Mononuclear cell (primary cell): ENCODE measurements at regions not wholly inside any gene's neighbourhood (a gene's known extent, or its start where the extent isn't known, plus 50 kb on each side); places are given as distances from the start of the nearest gene placed in this dataset.

Source experiments
- H3K27me3 ChIP-seq: 2 replicates; pipeline ENCODE4 v1.6.0; 2011; ENCODE audit warnings: low read length, control low read depth; ENCODE audit not compliant: insufficient read depth
- H3K4me1 ChIP-seq: 2 replicates; pipeline ENCODE4 v1.5.1; 2011; ENCODE audit warnings: mild to moderate bottlenecking, low read length, control low read depth; ENCODE audit not compliant: insufficient read depth
- H3K4me3 ChIP-seq: 2 replicates; pipeline ENCODE4 v1.5.1; 2011; ENCODE audit warnings: mild to moderate bottlenecking, low read length, moderate library complexity
- H3K9me3 ChIP-seq: 2 replicates; pipeline ENCODE4 v1.5.1; 2011; ENCODE audit warnings: low read depth, mild to moderate bottlenecking, control low read depth, low read length

DNA sequence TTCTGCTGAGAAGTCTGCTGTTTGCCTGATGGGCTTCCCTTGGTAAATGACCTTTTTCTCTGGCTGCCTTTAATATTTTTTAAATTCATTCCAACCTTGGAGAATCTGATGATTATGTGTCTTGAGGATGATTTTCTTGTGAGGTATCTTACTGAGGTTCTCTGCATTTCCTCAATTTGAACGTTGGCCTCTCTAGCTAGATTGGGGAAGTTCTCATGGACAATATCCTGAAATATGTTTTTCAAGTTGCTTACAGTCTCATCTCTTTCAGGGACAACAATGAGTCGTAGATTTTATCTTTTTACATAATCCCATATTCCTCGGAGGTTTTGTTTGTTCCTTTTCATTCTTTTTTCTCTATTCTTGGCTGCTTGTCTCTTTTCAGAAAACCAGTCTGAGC is 208.4 kb downstream of the KIF20B start:
- Histone ChIP-seq H3K9me3 (no peaks in the 10 kb centered on the region), H3K4me1 (peaks cover 30% of the 10 kb centered on the region), H3K4me3 (no peak overlapping the region), H3K27me3 (no peaks in the 10 kb centered on the region)

DNA sequence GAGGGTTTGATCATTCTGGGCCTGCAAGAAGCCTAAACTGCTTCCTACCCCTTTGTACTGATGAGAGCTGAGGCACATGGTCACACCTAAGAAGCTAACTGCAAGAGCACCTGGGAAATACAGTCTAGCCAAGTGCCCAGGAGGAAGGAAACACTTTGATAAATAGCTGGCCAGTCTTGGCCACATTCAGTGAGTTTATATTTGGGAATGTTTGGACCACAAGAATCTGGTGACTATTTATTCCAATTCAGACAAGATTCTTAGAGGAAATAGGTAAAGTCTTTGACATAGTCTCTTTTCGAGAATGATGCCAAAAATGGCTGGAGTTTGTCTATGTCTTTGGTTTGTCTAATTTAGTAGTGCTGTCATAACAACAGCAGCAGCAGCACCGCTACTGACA is 213.6 kb downstream of the KIF20B start:
- Histone ChIP-seq H3K4me1 (peaks cover 23% of the 10 kb centered on the region), H3K9me3 (no peaks in the 10 kb centered on the region), H3K27me3 (no peaks in the 10 kb centered on the region), H3K4me3 (no peak overlapping the region)

DNA sequence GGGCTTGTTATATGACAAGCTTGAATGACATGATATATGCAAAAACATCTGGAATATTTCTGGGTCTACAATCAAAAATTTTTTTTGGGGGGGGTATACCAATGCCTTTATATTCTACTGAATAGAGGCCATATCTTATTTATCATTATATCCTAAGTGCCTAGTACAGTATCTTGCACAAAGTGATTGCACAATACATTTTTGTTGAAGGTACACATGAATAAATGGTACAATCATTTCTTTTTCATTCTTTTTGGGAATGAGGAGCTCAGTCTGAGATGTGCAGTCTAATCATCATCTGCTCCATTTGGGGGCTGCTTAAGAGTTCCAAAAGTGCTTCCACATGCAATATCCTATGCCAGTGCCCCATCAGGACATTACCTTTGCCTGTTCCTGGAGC is 214.6 kb downstream of the KIF20B start:
- peaks cover 14% of the 10 kb centered on the region for H3K4me1 ChIP-seq
- H3K9me3 ChIP-seq: no peaks in the 10 kb centered on the region
- no peaks in the 10 kb centered on the region for H3K27me3 ChIP-seq
- no peak overlapping the region for H3K4me3 ChIP-seq

DNA sequence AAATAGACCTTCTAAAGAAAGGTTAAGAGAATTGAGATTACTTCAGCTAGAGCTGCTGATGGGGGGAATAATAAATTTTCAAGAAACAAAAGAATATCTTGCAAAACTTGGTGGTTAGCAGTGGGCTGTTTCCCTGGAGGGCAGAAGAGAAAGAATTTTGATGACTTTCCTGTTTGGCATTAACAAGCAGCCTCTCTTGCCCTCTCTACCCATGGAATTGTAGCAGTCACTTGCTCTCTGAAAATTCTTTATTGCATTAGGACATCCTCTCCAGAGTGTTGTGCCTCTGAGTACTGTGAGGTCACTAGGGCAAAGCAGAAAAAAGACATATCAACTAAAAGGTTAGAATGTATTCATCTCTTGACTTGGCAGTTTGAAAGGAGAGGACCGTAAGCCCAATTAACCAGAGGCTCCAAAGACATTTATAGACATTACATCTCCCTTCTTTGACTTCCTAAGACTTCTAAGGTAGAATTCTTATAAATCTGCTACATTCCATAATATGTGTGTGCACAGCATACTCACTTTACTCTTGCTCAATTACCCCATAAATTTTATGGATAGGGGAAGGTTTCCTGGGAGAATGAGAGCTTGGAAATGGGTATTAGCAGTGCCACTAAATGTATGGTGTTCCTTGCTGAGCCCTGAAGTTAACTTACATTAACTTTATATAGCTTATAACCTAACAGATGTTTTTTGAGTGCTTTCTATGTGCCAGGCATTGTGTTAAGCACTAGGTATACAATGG is 215.3 kb downstream of the KIF20B start:
- Histone ChIP-seq H3K4me1 (peaks cover 9% of the 10 kb centered on the region), H3K9me3 (no peaks in the 10 kb centered on the region), H3K27me3 (no peaks in the 10 kb centered on the region), H3K4me3 (no peak overlapping the region)

DNA sequence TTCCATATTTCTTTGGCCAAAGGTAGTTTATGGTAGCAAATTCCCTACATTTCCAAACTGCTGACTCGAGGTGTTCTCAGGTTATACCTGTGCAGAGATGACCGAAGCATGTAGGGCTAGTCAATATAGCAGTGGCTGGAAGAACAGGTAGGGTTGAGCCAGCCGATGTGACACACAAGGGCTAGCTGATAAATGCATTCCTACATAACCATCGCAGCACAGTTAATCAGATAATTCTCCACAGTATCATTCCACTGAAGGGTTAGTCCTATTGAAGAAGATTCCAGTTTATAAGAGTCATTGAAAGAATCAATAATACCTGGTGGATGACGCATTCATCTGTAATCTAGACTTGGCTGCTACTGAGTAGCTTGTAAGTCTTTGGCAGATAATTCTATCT is 220.0 kb downstream of the KIF20B start:
- Histone ChIP-seq H3K27me3 (no peaks in the 10 kb centered on the region), H3K9me3 (no peaks in the 10 kb centered on the region), H3K4me1 (no peaks in the 10 kb centered on the region), H3K4me3 (no peak overlapping the region)

DNA sequence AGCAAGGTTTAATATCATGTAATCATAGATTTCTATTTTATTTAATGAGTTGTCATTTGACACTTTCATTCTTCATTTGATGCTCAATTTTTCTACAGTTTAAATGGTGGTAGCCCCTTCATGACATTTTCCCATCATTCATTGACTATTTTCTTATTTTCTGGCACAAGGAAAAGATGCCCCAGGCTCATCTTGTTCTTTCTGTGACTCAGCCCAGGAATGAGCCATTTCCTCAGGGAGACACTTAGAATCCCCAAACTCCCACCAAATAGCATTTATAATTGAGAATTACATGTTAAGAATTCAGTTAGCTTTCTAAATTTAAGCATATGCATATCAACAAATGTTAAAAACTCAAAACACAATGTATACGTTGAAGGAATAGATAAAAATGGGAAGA is 222.3 kb downstream of the KIF20B start:
- Histone ChIP-seq H3K4me1 (no peaks in the 10 kb centered on the region), H3K27me3 (no peaks in the 10 kb centered on the region), H3K4me3 (no peak overlapping the region), H3K9me3 (no peaks in the 10 kb centered on the region)

DNA sequence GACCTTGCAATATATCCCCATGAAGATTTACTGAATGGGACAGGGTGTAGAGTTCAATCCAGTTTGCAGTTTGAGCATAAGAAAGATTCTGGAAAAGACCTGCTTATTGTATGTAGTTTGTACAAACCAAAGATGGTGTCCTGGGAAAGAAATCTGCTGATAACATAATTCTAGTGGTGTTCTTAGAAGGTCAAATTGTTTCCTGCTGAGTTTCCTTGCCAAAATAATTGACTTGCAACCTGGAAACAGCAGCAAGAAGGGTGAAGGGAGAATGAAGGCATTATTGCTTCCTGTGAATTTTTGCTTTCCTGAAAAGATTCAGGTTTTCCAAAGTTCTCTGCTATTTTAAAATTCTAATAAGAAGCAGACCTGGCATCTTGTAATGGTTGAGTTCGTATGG is 222.9 kb downstream of the KIF20B start:
- Histone ChIP-seq H3K4me3 (no peak overlapping the region), H3K27me3 (no peaks in the 10 kb centered on the region), H3K4me1 (no peaks in the 10 kb centered on the region), H3K9me3 (no peaks in the 10 kb centered on the region)

DNA sequence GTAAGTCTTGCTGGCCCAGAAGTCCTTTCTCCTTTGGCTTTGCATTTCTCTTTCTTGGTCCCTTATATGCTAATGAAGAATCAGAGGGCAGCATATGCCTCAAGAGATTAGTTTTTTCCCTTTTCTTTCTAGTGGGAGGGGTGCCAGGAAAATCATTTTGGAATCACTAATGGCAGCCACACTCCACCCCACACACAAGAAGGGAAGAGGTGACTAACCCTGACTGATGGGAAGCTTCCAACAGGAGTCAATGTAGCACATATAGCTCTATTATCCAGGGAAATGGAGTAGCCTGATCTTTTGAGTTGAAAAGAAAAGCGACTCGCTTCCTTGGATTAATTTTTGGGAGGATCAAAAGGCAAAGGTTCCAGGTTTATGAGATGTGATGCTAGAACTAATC is 225.3 kb downstream of the KIF20B start:
- Histone ChIP-seq H3K27me3 (no peaks in the 10 kb centered on the region), H3K4me1 (no peaks in the 10 kb centered on the region), H3K4me3 (no peak overlapping the region), H3K9me3 (no peaks in the 10 kb centered on the region)

DNA sequence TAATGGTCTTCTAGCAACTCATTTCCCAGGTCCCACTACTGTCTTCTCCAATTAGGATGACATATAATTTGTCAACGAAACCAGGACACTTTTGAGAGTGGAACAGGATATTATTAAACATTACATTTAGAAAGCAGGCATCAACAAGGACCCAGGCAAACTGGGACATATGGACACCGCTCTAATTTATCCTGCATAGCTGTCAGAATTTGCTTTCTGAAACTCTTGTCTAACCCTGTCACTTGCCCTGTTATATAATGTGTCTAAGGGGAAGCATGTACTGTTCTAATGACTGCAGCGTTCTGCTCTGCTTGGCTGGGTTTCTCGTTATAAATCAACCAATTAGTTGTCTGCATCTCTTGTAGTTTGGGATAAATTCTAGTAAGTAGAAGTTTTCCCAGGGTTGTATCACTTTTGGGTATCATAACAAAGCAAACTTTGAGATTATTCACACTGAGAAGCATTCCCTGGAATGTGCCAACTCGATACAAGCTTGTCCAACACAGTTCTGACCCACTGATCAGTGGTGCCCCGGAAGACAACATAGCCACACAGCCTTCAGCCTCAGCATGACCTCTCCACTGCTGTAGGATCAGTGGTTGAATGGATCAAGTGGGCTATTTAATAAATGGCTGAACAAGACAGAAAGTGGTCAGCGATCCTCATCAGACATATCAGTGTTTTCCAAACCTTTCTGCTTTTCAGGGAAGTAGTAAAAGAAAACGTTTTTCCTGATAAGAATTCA is 228.1 kb downstream of the KIF20B start:
- no peak overlapping the region for H3K4me3 ChIP-seq
- H3K27me3 ChIP-seq: no peaks in the 10 kb centered on the region
- H3K4me1 ChIP-seq: no peaks in the 10 kb centered on the region
- no peaks in the 10 kb centered on the region for H3K9me3 ChIP-seq

DNA sequence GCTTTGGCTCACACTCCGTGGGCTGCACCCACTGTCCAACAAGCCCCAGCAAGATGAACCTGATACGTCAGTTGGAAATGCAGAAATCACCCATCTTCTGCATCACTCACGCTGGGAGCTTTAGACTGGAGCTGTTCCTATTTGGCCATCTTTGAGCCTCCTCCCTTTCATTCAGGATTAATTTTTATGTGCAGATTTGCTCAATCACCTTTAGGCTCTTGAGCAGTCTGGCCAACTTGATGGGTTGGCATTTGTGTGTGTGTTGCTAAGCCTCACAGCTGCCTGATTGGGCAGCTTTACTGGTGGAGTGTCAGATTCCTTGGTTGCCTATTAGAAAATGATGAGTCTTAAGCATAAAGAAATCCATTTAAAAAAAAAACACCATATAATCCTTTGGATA is 236.1 kb downstream of the KIF20B start:
- Histone ChIP-seq H3K4me3 (no peak overlapping the region), H3K9me3 (no peaks in the 10 kb centered on the region), H3K4me1 (no peaks in the 10 kb centered on the region), H3K27me3 (no peaks in the 10 kb centered on the region)

DNA sequence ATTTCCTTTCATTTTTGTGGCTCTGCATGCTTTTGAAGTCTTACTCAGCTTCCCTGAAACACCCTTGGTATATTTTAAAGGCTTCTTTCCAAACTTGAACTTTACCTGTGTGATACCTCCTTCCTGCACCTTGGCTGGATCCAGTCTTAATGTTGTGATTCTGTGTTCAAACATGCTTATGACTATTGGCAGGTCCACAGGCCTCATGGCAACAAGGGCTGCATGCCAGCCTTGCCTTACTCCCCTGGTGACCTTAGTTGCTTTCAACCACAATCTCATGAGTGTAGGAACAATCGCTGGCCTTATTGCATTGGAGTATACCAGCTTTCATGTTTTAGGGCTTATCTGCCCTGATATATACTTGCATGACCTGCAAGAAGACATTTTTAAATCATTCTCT is 238.7 kb downstream of the KIF20B start:
- Histone ChIP-seq H3K4me3 (no peak overlapping the region), H3K4me1 (no peaks in the 10 kb centered on the region), H3K9me3 (no peaks in the 10 kb centered on the region)

DNA sequence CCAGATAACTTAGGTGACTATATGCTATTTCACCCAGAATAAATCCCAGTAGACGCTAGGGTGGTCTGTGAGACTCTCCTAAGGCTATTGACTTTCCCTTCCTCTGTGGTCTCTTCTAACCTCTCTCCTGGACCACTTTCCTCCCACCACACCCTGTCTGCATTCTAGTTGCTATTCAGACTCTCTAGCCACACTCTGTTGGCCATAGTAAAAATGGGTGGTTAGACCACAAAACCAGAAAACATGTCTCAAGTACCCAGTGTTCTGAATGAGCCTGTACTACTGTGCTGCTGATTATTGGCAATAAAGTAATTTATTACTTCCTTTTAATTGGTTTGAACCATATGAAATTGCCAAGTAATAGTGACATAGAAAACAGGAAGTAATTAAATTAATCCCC is 240.8 kb downstream of the KIF20B start:
- Histone ChIP-seq H3K4me3 (no peak overlapping the region), H3K4me1 (no peaks in the 10 kb centered on the region), H3K27me3 (no peaks in the 10 kb centered on the region), H3K9me3 (no peaks in the 10 kb centered on the region)

More for the DNA sequence above, 238.7 kb downstream of the KIF20B start:
- no peaks in the 10 kb centered on the region for H3K27me3 ChIP-seq

DNA sequence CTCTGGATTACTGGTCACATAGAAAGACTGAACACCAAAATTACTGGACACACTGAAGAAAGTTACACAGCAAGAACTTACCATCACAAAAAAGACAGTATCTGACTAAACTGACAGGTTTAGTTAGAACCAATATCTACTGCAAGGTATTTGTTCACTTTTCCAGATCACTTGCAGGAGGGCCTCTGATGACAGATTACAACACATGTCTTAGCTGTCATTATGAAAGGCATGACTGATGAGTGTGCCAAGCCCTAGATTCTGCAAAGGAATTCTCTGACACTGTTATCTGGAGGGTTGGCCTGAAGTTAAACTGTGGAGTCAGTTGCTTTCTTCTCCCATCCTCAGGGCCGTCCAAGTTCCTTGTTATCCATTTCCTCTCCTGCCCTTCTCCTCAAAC is 242.7 kb downstream of the KIF20B start:
- Histone ChIP-seq H3K9me3 (no peaks in the 10 kb centered on the region), H3K27me3 (no peaks in the 10 kb centered on the region), H3K4me3 (no peak overlapping the region), H3K4me1 (no peaks in the 10 kb centered on the region)

DNA sequence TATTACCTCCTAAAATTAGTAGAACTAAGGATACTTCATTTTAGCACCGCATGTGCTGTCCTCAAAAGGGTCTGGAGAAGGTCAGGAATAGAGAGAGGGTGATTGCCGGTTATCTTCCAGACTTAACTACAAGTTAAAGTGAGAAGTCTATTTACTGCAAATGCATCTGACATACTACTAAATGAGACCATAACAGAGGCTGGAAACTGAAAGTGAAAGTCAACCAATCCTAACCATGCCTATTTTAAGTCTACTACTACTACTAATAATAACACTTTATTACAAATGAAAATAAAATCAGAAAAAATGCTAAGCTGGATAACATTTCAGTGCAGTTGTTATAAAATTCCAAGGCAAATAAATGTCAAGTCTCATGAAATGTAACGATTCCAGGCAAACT is 244.7 kb downstream of the KIF20B start:
- no peaks in the 10 kb centered on the region for H3K4me1 ChIP-seq
- no peak overlapping the region for H3K4me3 ChIP-seq
- H3K27me3 ChIP-seq: no peaks in the 10 kb centered on the region
- no peaks in the 10 kb centered on the region for H3K9me3 ChIP-seq

DNA sequence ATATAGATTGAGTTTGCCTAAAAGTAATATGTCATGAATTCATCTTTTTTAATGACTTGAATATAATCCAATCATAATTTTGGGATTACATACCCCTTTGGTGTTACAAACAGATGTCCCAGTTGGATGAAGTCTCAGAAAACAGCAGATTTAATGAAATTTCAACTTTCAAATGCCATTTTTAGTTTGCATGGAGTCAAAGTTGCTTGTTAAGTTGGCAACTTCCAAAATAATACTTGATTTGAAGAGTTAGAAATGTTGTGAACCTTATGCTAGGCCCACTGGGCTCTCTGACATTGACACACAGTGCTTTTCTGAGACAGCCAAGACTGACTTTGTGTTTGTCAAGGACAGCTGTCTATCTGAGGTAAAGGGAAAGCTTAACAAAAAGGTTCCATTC is 248.1 kb downstream of the KIF20B start:
- no peaks in the 10 kb centered on the region for H3K27me3 ChIP-seq
- no peak overlapping the region for H3K4me3 ChIP-seq
- no peaks in the 10 kb centered on the region for H3K4me1 ChIP-seq
- H3K9me3 ChIP-seq: no peaks in the 10 kb centered on the region

DNA sequence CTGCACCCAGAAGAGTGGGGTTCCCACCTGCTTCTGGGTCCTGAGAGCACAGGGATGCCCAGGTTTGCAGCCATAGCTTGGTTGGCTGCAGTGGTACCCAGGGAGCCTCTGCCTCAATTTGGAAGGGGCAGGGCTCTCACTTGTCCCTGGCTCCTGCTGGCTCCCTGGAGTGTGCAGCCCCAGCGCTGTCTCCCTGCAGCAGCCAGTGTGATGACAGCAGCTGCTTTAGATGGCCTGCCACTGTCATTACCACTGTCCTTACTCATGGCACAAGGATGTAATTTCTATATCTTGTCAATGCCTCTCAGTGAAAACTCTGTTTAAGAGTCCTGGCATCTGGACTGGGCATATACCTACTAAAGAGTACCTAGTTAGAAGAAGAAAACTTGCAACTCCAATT is 250.9 kb downstream of the KIF20B start:
- no peaks in the 10 kb centered on the region for H3K9me3 ChIP-seq

More for the DNA sequence above, 250.9 kb downstream of the KIF20B start:
- H3K4me3 ChIP-seq: no peak overlapping the region
- H3K27me3 ChIP-seq: no peaks in the 10 kb centered on the region
- no peaks in the 10 kb centered on the region for H3K4me1 ChIP-seq
